Mesothelial cell of epicardium (in vitro differentiated cells): ENCODE measurements at regions not wholly inside any gene's neighbourhood (a gene's known extent, or its start where the extent isn't known, plus 50 kb on each side); places are given as distances from the start of the nearest gene placed in this dataset.
A peak's percentile ranks its signal among the peaks of the same experiment; 100 is the strongest.

Experiments used
- DNase-seq, 2 experiments: peaks; one replicate each; pipeline ENCODE4 v3.0.0; 2021; ENCODE audit warnings: low spot score in 2 of 2; ENCODE audit not compliant: unreplicated experiment in 2 of 2
- H3K27ac Mint-ChIP-seq: 2 replicates; pipeline ENCODE4 v1.8.0; 2021; ENCODE audit warnings: mixed read lengths
- H3K27me3 Mint-ChIP-seq: 2 replicates; pipeline ENCODE4 v1.8.0; 2021; ENCODE audit warnings: low read depth, mixed read lengths
- H3K36me3 Mint-ChIP-seq: 2 replicates; pipeline ENCODE4 v1.8.0; 2021; ENCODE audit warnings: mixed read lengths
- H3K4me1 Mint-ChIP-seq: 2 replicates; pipeline ENCODE4 v1.8.0; 2021; ENCODE audit warnings: mixed read lengths
- H3K4me3 Mint-ChIP-seq: 2 replicates; pipeline ENCODE4 v1.8.0; 2021; ENCODE audit warnings: mild to moderate bottlenecking, moderate library complexity, mixed read lengths
- H3K9me3 Mint-ChIP-seq: 2 replicates; pipeline ENCODE4 v1.8.0; 2021; ENCODE audit warnings: mixed read lengths
- CTCF ChIP-seq: fragments of 200-600 bp; sonication (generic); IDR thresholded peaks from one replicate; pipeline ENCODE4 v1.5.0; 2021; ENCODE audit warnings: antibody characterized with exemption; ENCODE audit not compliant: unreplicated experiment

- TF ChIP-seq CTCF, result no peak
- H3K27ac Mint-ChIP-seq, result no peak overlapping the region
- H3K4me3 Mint-ChIP-seq, result no peak overlapping the region
- H3K4me1 Mint-ChIP-seq, result peaks cover 38% of the 10 kb centered on the region
- no peaks in the 10 kb centered on the region for H3K36me3 Mint-ChIP-seq
- H3K9me3 Mint-ChIP-seq, result no peaks in the 10 kb centered on the region
- no peak for DNase-seq
- H3K27me3 Mint-ChIP-seq, result no peaks in the 10 kb centered on the region
Measured at GRCh38 chr11:62046568-62047100, 77.2 kb upstream of the INCENP start.

- H3K4me3 Mint-ChIP-seq, result no peak overlapping the region
- H3K36me3 Mint-ChIP-seq, result no peaks in the 10 kb centered on the region
- H3K27me3 Mint-ChIP-seq, result no peaks in the 10 kb centered on the region
- H3K27ac Mint-ChIP-seq, result peak overlapping the region; percentile 16
- DNase-seq, result no peak
- no peaks in the 10 kb centered on the region for H3K9me3 Mint-ChIP-seq
- H3K4me1 Mint-ChIP-seq, result peaks cover 36% of the 10 kb centered on the region
- TF ChIP-seq CTCF, result no peak
Measured at GRCh38 chr11:62044639-62045121, 77.2 kb upstream of the FTH1 start.

- Mint-ChIP-seq H3K36me3 (no peaks in the 10 kb centered on the region), H3K27ac (no peak overlapping the region), H3K9me3 (peaks cover 11% of the 10 kb centered on the region), H3K4me3 (no peak overlapping the region), H3K27me3 (no peaks in the 10 kb centered on the region), H3K4me1 (no peaks in the 10 kb centered on the region)
- no peak for TF ChIP-seq CTCF
- no peak for DNase-seq
Measured at GRCh38 chr11:62035293-62035692, 67.9 kb upstream of the FTH1 start.

GRCh38 chr11:62034036-62034338 is 66.6 kb upstream of the FTH1 start:
- no peak for DNase-seq
- H3K27ac Mint-ChIP-seq, result no peak overlapping the region
- H3K4me3 Mint-ChIP-seq, result no peak overlapping the region
- H3K27me3 Mint-ChIP-seq, result no peaks in the 10 kb centered on the region
- no peak for TF ChIP-seq CTCF
- H3K36me3 Mint-ChIP-seq, result no peaks in the 10 kb centered on the region
- H3K9me3 Mint-ChIP-seq, result peaks cover 7% of the 10 kb centered on the region
- no peaks in the 10 kb centered on the region for H3K4me1 Mint-ChIP-seq

GRCh38 chr11:62033191-62034035 is 66.0 kb upstream of the FTH1 start:
- TF ChIP-seq CTCF, result no peak
- no peaks in the 10 kb centered on the region for H3K4me1 Mint-ChIP-seq
- no peak overlapping the region for H3K27ac Mint-ChIP-seq
- no peak for DNase-seq
- H3K4me3 Mint-ChIP-seq, result no peak overlapping the region
- peaks cover 1% of the 10 kb centered on the region for H3K9me3 Mint-ChIP-seq
- no peaks in the 10 kb centered on the region for H3K36me3 Mint-ChIP-seq
- no peaks in the 10 kb centered on the region for H3K27me3 Mint-ChIP-seq
